ENCODE measurements at regions not wholly inside any gene's neighbourhood (a gene's known extent, or its start where the extent isn't known, plus 50 kb on each side); places are given as distances from the start of the nearest gene placed in this dataset.

GRCh38 chr2:8288206-8288605, 393.6 kb upstream of the ID2 start:
- H2BK120ac ChIP-seq (ENCODE audit: low read depth, low read length) = no peak overlapping the region
- H3K27ac ChIP-seq (ENCODE audit: low read length, poor library complexity, severe bottlenecking) = no peak overlapping the region
- no peak overlapping the region for H2BK15ac ChIP-seq (ENCODE audit: low read depth, poor library complexity, severe bottlenecking)
- H4K8ac ChIP-seq (ENCODE audit: low read length) = no peak overlapping the region
- H2BK5ac ChIP-seq (ENCODE audit: low read depth, low read length, poor library complexity, severe bottlenecking) = no peak overlapping the region
- H3K27me3 ChIP-seq (ENCODE audit: control insufficient read depth in 1 of 2, insufficient read depth in 1 of 2, low read length in 2 of 2) = peaks cover 0 to 7% of the 10 kb centered on the region in 2 experiments
- H2AFZ ChIP-seq (ENCODE audit: low read depth, low read length) = no peak overlapping the region
- DNase-seq = no peak
- H2AK5ac ChIP-seq (ENCODE audit: low read length, severe bottlenecking) = no peak overlapping the region
- H3K4me2 ChIP-seq (ENCODE audit: low read length, poor library complexity, severe bottlenecking) = no peak overlapping the region
- no peak overlapping the region for H3K18ac ChIP-seq (ENCODE audit: low read depth in 1 of 2, low read length in 2 of 2)
- no CpG with 5 or more reads among the region's 2 CpGs for WGBS
- peaks cover 2% of the 10 kb centered on the region for H3K4me1 ChIP-seq (ENCODE audit: control insufficient read depth, insufficient read depth, low read depth, low read length)
- no peak overlapping the region for H2BK12ac ChIP-seq (ENCODE audit: low read length in 2 of 2)
- no peak overlapping the region for H3K4ac ChIP-seq (ENCODE audit: low read depth in 1 of 2, low read length in 2 of 2)
- H3K14ac ChIP-seq (ENCODE audit: low read length in 2 of 2) = no peak overlapping the region
- no peaks in the 10 kb centered on the region for H3K36me3 ChIP-seq (ENCODE audit: control insufficient read depth in 1 of 2, insufficient read depth in 2 of 2, low read depth in 1 of 2, low read length in 2 of 2)
- H4K91ac ChIP-seq (ENCODE audit: low read length) = no peak overlapping the region
- H3K4me3 ChIP-seq (ENCODE audit: insufficient read depth in 1 of 2, low read depth in 1 of 2, low read length in 2 of 2) = no peak overlapping the region
- H3K9me3 ChIP-seq (ENCODE audit: control insufficient read depth, low read length) = no peaks in the 10 kb centered on the region
- H3K79me1 ChIP-seq (replicated peaks; ENCODE audit: low read length, poor library complexity, severe bottlenecking) = no peaks in the 10 kb centered on the region
- no peak overlapping the region for H3K23ac ChIP-seq (ENCODE audit: low read length in 2 of 2)
- no peak overlapping the region for H3K9ac ChIP-seq (ENCODE audit: low read length)

- Histone ChIP-seq H4K91ac (ENCODE audit: low read length) (no peak overlapping the region), H3K4me1 (ENCODE audit: control insufficient read depth, insufficient read depth, low read depth, low read length) (peaks cover 2% of the 10 kb centered on the region), H3K9ac (ENCODE audit: low read length) (no peak overlapping the region), H3K18ac (ENCODE audit: low read depth in 1 of 2, low read length in 2 of 2) (no peak overlapping the region), H3K27ac (ENCODE audit: low read length, poor library complexity, severe bottlenecking) (no peak overlapping the region), H3K79me1 (replicated peaks; ENCODE audit: low read length, poor library complexity, severe bottlenecking) (no peaks in the 10 kb centered on the region), H3K4ac (ENCODE audit: low read depth in 1 of 2, low read length in 2 of 2) (no peak overlapping the region), H3K4me3 (ENCODE audit: insufficient read depth in 1 of 2, low read depth in 1 of 2, low read length in 2 of 2) (no peak overlapping the region), H2BK5ac (ENCODE audit: low read depth, low read length, poor library complexity, severe bottlenecking) (no peak overlapping the region), H2AK5ac (ENCODE audit: low read length, severe bottlenecking) (no peak overlapping the region), H3K4me2 (ENCODE audit: low read length, poor library complexity, severe bottlenecking) (no peak overlapping the region), H3K36me3 (ENCODE audit: control insufficient read depth in 1 of 2, insufficient read depth in 2 of 2, low read depth in 1 of 2, low read length in 2 of 2) (no peaks in the 10 kb centered on the region), H3K9me3 (ENCODE audit: control insufficient read depth, low read length) (no peaks in the 10 kb centered on the region), H3K14ac (ENCODE audit: low read length in 2 of 2) (no peak overlapping the region), H2BK120ac (ENCODE audit: low read depth, low read length) (no peak overlapping the region), H2AFZ (ENCODE audit: low read depth, low read length) (no peak overlapping the region), H2BK15ac (ENCODE audit: low read depth, poor library complexity, severe bottlenecking) (no peak overlapping the region), H4K8ac (ENCODE audit: low read length) (no peak overlapping the region), H2BK12ac (ENCODE audit: low read length in 2 of 2) (no peak overlapping the region), H3K23ac (ENCODE audit: low read length in 2 of 2) (no peak overlapping the region), H3K27me3 (ENCODE audit: control insufficient read depth in 1 of 2, insufficient read depth in 1 of 2, low read length in 2 of 2) (peaks cover 0 to 7% of the 10 kb centered on the region in 2 experiments)
- no peak for DNase-seq
- 89% methylated on average over 4 of the region's 4 CpGs for WGBS
Observed at GRCh38 chr2:8289111-8289510, 392.7 kb upstream of the ID2 start.

- no peaks in the 10 kb centered on the region for H3K79me1 ChIP-seq (replicated peaks; ENCODE audit: low read length, poor library complexity, severe bottlenecking)
- no peak overlapping the region for H3K23ac ChIP-seq (ENCODE audit: low read length in 2 of 2)
- H3K36me3 ChIP-seq (ENCODE audit: control insufficient read depth in 1 of 2, insufficient read depth in 2 of 2, low read depth in 1 of 2, low read length in 2 of 2) = no peaks in the 10 kb centered on the region
- H3K9ac ChIP-seq (ENCODE audit: low read length) = no peak overlapping the region
- no peaks in the 10 kb centered on the region for H3K4me1 ChIP-seq (ENCODE audit: control insufficient read depth, insufficient read depth, low read depth, low read length)
- WGBS = 98% methylated on average over 5 of the region's 9 CpGs
- no peak for DNase-seq
- H3K14ac ChIP-seq (ENCODE audit: low read length in 2 of 2) = no peak overlapping the region
- no peak overlapping the region for H2BK120ac ChIP-seq (ENCODE audit: low read depth, low read length)
- H2AK5ac ChIP-seq (ENCODE audit: low read length, severe bottlenecking) = no peak overlapping the region
- peaks cover 0 to 7% of the 10 kb centered on the region in 2 experiments for H3K27me3 ChIP-seq (ENCODE audit: control insufficient read depth in 1 of 2, insufficient read depth in 1 of 2, low read length in 2 of 2)
- no peak overlapping the region for H3K4me3 ChIP-seq (ENCODE audit: insufficient read depth in 1 of 2, low read depth in 1 of 2, low read length in 2 of 2)
- no peak overlapping the region for H4K91ac ChIP-seq (ENCODE audit: low read length)
- no peaks in the 10 kb centered on the region for H3K9me3 ChIP-seq (ENCODE audit: control insufficient read depth, low read length)
- H3K27ac ChIP-seq (ENCODE audit: low read length, poor library complexity, severe bottlenecking) = no peak overlapping the region
- H2AFZ ChIP-seq (ENCODE audit: low read depth, low read length) = no peak overlapping the region
- H2BK12ac ChIP-seq (ENCODE audit: low read length in 2 of 2) = no peak overlapping the region
- H2BK5ac ChIP-seq (ENCODE audit: low read depth, low read length, poor library complexity, severe bottlenecking) = no peak overlapping the region
- H4K8ac ChIP-seq (ENCODE audit: low read length) = no peak overlapping the region
- H3K4me2 ChIP-seq (ENCODE audit: low read length, poor library complexity, severe bottlenecking) = no peak overlapping the region
- no peak overlapping the region for H3K18ac ChIP-seq (ENCODE audit: low read depth in 1 of 2, low read length in 2 of 2)
- no peak overlapping the region for H2BK15ac ChIP-seq (ENCODE audit: low read depth, poor library complexity, severe bottlenecking)
- no peak overlapping the region for H3K4ac ChIP-seq (ENCODE audit: low read depth in 1 of 2, low read length in 2 of 2)
Observed at GRCh38 chr2:8290771-8291352, 391.0 kb upstream of the ID2 start.

GRCh38 chr2:8296306-8296705, 385.6 kb upstream of the ID2 start:
- Histone ChIP-seq H3K4me3 (ENCODE audit: insufficient read depth in 1 of 2, low read depth in 1 of 2, low read length in 2 of 2) (no peak overlapping the region), H3K14ac (ENCODE audit: low read length in 2 of 2) (no peak overlapping the region)
- no CpG with 5 or more reads among the region's 4 CpGs for WGBS

More at GRCh38 chr2:8296306-8296705, 385.6 kb upstream of the ID2 start:
- Histone ChIP-seq H3K36me3 (ENCODE audit: control insufficient read depth in 1 of 2, insufficient read depth in 2 of 2, low read depth in 1 of 2, low read length in 2 of 2) (no peaks in the 10 kb centered on the region), H4K91ac (ENCODE audit: low read length) (no peak overlapping the region), H3K9ac (ENCODE audit: low read length) (no peak overlapping the region), H3K79me1 (replicated peaks; ENCODE audit: low read length, poor library complexity, severe bottlenecking) (no peaks in the 10 kb centered on the region), H3K23ac (ENCODE audit: low read length in 2 of 2) (no peak overlapping the region), H2BK15ac (ENCODE audit: low read depth, poor library complexity, severe bottlenecking) (no peak overlapping the region), H2BK120ac (ENCODE audit: low read depth, low read length) (no peak overlapping the region), H3K9me3 (ENCODE audit: control insufficient read depth, low read length) (peaks cover 5% of the 10 kb centered on the region), H3K4me2 (ENCODE audit: low read length, poor library complexity, severe bottlenecking) (no peak overlapping the region), H3K4ac (ENCODE audit: low read depth in 1 of 2, low read length in 2 of 2) (no peak overlapping the region), H2BK5ac (ENCODE audit: low read depth, low read length, poor library complexity, severe bottlenecking) (no peak overlapping the region), H3K18ac (ENCODE audit: low read depth in 1 of 2, low read length in 2 of 2) (no peak overlapping the region), H3K4me1 (ENCODE audit: control insufficient read depth, insufficient read depth, low read depth, low read length) (no peaks in the 10 kb centered on the region), H3K27me3 (ENCODE audit: control insufficient read depth in 1 of 2, insufficient read depth in 1 of 2, low read length in 2 of 2) (no peaks in the 10 kb centered on the region), H2AK5ac (ENCODE audit: low read length, severe bottlenecking) (no peak overlapping the region), H4K8ac (ENCODE audit: low read length) (no peak overlapping the region), H3K27ac (ENCODE audit: low read length, poor library complexity, severe bottlenecking) (no peak overlapping the region), H2AFZ (ENCODE audit: low read depth, low read length) (no peak overlapping the region), H2BK12ac (ENCODE audit: low read length in 2 of 2) (no peak overlapping the region)
- DNase-seq = no peak

All from mesenchymal stem cell (in vitro differentiated cells and primary cell).